Bronchial epithelial cell (primary cell): ENCODE measurements at regions not wholly inside any gene's neighbourhood (a gene's known extent, or its start where the extent isn't known, plus 50 kb on each side); places are given as distances from the start of the nearest gene placed in this dataset.
A peak's percentile ranks its signal among the peaks of the same experiment; 100 is the strongest.

Experiments
- DNase-seq: peaks from one replicate; pipeline ENCODE4 v3.0.0-alpha.2; 2010; ENCODE audit warnings: low read depth
- FAIRE-seq: peaks from 2 replicates; lab custom pipeline; 2011; peaks lifted over from hg19 to GRCh38; lab: Jason Lieb, UNC
- H3K27me3 ChIP-seq: 2 replicates; pipeline ENCODE4 v1.5.1; 2011; ENCODE audit warnings: low read length; ENCODE audit not compliant: control insufficient read depth, insufficient read depth
- H3K36me3 ChIP-seq: 2 replicates; pipeline ENCODE4 v1.5.1; 2011; ENCODE audit warnings: low read length; ENCODE audit not compliant: control insufficient read depth, insufficient read depth
- H3K4me3 ChIP-seq: 2 replicates; pipeline ENCODE4 v1.5.1; 2011; ENCODE audit warnings: mild to moderate bottlenecking, low read depth, low read length, control low read depth
- TF ChIP-seq, protein P1 (sequence below): IDR thresholded peaks from 2 replicates; pipeline ENCODE4 v1.5.1; 2011; ENCODE audit warnings: mild to moderate bottlenecking, moderate library complexity, low read length, control low read depth, inconsistent platforms; ENCODE audit not compliant: insufficient read depth, severe bottlenecking

- DNase-seq (no peak), FAIRE-seq (peak; percentile 7)
- H3K4me3 ChIP-seq, result no peak overlapping the region
- TF ChIP-seq, protein P1, sequence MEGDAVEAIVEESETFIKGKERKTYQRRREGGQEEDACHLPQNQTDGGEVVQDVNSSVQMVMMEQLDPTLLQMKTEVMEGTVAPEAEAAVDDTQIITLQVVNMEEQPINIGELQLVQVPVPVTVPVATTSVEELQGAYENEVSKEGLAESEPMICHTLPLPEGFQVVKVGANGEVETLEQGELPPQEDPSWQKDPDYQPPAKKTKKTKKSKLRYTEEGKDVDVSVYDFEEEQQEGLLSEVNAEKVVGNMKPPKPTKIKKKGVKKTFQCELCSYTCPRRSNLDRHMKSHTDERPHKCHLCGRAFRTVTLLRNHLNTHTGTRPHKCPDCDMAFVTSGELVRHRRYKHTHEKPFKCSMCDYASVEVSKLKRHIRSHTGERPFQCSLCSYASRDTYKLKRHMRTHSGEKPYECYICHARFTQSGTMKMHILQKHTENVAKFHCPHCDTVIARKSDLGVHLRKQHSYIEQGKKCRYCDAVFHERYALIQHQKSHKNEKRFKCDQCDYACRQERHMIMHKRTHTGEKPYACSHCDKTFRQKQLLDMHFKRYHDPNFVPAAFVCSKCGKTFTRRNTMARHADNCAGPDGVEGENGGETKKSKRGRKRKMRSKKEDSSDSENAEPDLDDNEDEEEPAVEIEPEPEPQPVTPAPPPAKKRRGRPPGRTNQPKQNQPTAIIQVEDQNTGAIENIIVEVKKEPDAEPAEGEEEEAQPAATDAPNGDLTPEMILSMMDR, result no peak
- H3K36me3 ChIP-seq, result no peaks in the 10 kb centered on the region
- H3K27me3 ChIP-seq, result no peaks in the 10 kb centered on the region
Measured at GRCh38 chr2:234712421-234712935, 215.6 kb upstream of the ARL4C start.

- H3K36me3 ChIP-seq, result no peaks in the 10 kb centered on the region
- TF ChIP-seq, protein P1, result no peak
- no peak overlapping the region for H3K4me3 ChIP-seq
- no peak for FAIRE-seq
- DNase-seq, result no peak
- H3K27me3 ChIP-seq, result no peaks in the 10 kb centered on the region
Measured at GRCh38 chr2:234711308-234711707, 214.4 kb upstream of the ARL4C start.

DNA sequence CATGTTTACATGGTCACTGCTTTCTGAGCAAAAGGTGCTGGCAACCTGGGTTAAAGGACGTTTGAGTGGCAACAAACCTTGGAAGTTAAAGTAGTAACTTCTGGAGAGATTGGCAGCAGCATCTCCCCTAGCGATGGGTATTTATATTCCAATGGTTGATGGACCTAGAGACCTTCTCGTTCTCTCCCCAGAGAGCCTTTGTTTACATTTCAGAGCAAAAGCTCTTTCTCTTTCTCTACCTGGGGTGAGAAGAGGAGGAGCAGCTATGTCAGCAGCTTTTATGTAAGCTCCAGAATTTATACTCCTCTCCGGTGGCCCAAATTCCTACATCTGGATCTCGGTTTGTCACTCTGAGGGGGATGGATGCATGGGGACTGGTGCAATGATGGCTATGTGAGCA, 213.7 kb upstream of the ARL4C start:
- DNase-seq (no peak), FAIRE-seq (no peak)
- H3K36me3 ChIP-seq, result no peaks in the 10 kb centered on the region
- no peaks in the 10 kb centered on the region for H3K27me3 ChIP-seq
- TF ChIP-seq, protein P1, result no peak
- H3K4me3 ChIP-seq, result no peak overlapping the region

DNA sequence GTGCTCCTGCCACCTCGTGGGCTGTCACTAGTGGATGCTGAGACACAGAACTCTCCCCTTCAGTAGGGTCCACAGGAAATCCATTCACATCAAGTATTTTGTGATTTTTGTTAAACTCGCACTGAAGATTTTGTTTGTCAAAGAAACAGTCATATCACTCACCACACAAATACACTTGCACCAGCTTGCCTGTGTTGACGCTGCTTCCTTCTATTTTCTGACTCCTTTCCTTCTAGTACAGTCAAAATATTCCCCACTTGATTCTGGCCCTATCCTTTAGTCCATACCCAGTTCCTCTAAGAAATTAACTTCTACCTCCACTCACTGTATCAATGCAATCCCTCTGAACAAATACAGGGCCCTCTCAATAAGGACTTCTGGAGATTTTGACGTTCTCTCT, 213.2 kb upstream of the ARL4C start:
- DNase-seq (peak; percentile 70), FAIRE-seq (no peak)
- Histone ChIP-seq H3K27me3 (no peaks in the 10 kb centered on the region), H3K4me3 (no peak overlapping the region), H3K36me3 (no peaks in the 10 kb centered on the region)
- TF ChIP-seq, protein P1, result no peak

GRCh38 chr2:234708717-234709116, 211.8 kb upstream of the ARL4C start:
- DNase-seq (no peak), FAIRE-seq (no peak)
- TF ChIP-seq, protein P1, result no peak

DNA sequence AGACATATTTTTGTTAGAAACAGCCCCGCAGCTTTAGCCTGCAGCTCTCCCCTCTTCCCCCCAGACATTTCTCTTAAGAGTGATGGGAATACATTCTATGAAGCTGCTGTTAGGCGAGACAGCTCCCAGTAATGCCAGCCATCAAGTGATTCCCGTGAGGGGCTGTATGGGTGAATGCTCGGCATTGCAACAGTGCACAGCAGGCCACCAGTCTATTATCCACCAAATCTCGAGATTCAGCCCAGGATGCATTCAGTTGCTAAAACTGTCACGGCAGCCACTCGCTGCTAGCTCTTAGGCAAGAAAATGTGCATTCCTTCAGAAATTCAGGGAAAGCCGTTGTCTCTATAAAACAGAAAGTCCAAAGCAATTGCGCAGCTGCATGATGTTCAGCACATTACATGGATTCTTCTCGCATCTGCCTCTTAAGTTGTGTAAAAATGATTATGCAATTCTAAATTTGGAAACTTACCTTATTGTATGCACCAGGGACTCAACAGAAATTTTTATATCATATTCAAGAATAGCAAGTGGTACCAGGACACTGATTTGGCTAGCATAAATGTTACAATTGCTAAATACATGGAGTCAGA, 211.3 kb upstream of the ARL4C start:
- Histone ChIP-seq H3K27me3 (no peaks in the 10 kb centered on the region), H3K36me3 (no peaks in the 10 kb centered on the region), H3K4me3 (no peak overlapping the region)
- TF ChIP-seq, protein P1, result no peak
- FAIRE-seq (no peak), DNase-seq (no peak)

More at GRCh38 chr2:234708717-234709116, 211.8 kb upstream of the ARL4C start:
- H3K27me3 ChIP-seq, result no peaks in the 10 kb centered on the region
- H3K4me3 ChIP-seq, result no peak overlapping the region
- H3K36me3 ChIP-seq, result no peaks in the 10 kb centered on the region
